ENCODE measurements at regions not wholly inside any gene's neighbourhood (a gene's known extent, or its start where the extent isn't known, plus 50 kb on each side); places are given as distances from the start of the nearest gene placed in this dataset.

- Histone ChIP-seq H4K5ac (ENCODE audit: low read length) (no peak overlapping the region), H3K79me1 (ENCODE audit: low read length) (no peaks in the 10 kb centered on the region), H3K18ac (ENCODE audit: low read length) (no peak overlapping the region), H3K56ac (ENCODE audit: low read length) (no peak overlapping the region), H3K27me3 (ENCODE audit: insufficient read depth, low read length, poor library complexity) (no peaks in the 10 kb centered on the region), H2BK120ac (ENCODE audit: low read depth, low read length) (no peak overlapping the region), H3K4ac (ENCODE audit: low read depth, low read length) (no peak overlapping the region), H3K4me2 (ENCODE audit: low read length) (no peak overlapping the region), H4K8ac (ENCODE audit: low read depth, low read length) (no peak overlapping the region), H2AK5ac (ENCODE audit: low read length) (no peak overlapping the region), H3K79me2 (ENCODE audit: control insufficient read depth, insufficient read depth, low read length) (no peaks in the 10 kb centered on the region), H3K36me3 (ENCODE audit: control insufficient read depth, insufficient read depth, low read length) (no peaks in the 10 kb centered on the region), H3K23ac (ENCODE audit: low read length) (no peak overlapping the region), H3K27ac (ENCODE audit: low read depth, low read length) (no peak overlapping the region), H2BK5ac (ENCODE audit: low read length) (no peak overlapping the region), H3K4me3 (ENCODE audit: low read length) (no peak overlapping the region), H2BK15ac (replicated peaks; ENCODE audit: low read depth) (no peak overlapping the region), H3K4me1 (ENCODE audit: control insufficient read depth, low read depth, low read length) (no peaks in the 10 kb centered on the region), H3K9ac (ENCODE audit: low read length) (no peak overlapping the region)
- no peak for DNase-seq
- WGBS (ENCODE audit: extremely low coverage, insufficient coverage, low lambda C conversion rate) = no CpG with 5 or more reads among the region's 21 CpGs
Observed at GRCh38 chr2:594297-594949, 82.8 kb downstream of the TMEM18 start.

DNA sequence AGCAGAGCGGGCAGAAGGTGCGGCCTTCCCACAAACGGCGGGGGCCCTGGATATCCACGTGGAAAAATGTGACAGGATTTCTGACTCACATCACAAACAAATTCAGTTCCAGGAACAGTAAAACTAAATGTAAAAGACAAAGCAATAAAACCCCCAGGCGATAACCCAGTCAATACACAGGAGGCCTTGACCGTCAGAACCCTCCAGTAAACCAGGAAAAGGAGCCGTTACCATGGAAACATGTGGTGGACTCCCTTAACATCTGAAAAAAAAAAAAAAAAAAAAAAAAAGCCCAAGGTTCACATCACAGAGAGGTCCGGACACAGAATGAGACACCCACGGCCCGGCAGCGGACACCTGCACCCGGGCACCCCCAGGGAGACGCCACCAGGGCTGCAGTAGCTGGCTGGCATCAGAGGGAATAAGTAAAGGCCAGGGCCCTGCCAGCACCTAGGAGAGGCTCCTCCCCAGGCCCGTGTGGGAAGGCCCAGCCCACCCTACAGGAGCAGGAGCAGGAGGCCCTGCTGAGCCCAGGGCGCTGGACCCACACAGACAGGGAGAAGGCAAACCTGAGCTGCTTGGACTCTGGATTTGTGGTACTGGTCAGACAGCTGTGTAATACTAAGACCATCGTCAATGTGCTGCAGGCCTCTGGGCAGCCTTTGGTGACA is 83.7 kb downstream of the TMEM18 start:
- Histone ChIP-seq H3K4me1 (ENCODE audit: control insufficient read depth, low read depth, low read length) (no peaks in the 10 kb centered on the region), H4K5ac (ENCODE audit: low read length) (no peak overlapping the region), H2BK5ac (ENCODE audit: low read length) (no peak overlapping the region), H2BK120ac (ENCODE audit: low read depth, low read length) (no peak overlapping the region), H3K18ac (ENCODE audit: low read length) (no peak overlapping the region), H3K4me3 (ENCODE audit: low read length) (no peak overlapping the region), H3K27me3 (ENCODE audit: insufficient read depth, low read length, poor library complexity) (no peaks in the 10 kb centered on the region), H3K36me3 (ENCODE audit: control insufficient read depth, insufficient read depth, low read length) (no peaks in the 10 kb centered on the region), H3K4me2 (ENCODE audit: low read length) (no peak overlapping the region), H3K79me2 (ENCODE audit: control insufficient read depth, insufficient read depth, low read length) (no peaks in the 10 kb centered on the region), H2AK5ac (ENCODE audit: low read length) (no peak overlapping the region), H3K9ac (ENCODE audit: low read length) (no peak overlapping the region), H3K79me1 (ENCODE audit: low read length) (no peaks in the 10 kb centered on the region), H3K27ac (ENCODE audit: low read depth, low read length) (no peak overlapping the region), H3K56ac (ENCODE audit: low read length) (no peak overlapping the region), H4K8ac (ENCODE audit: low read depth, low read length) (no peak overlapping the region), H2BK15ac (replicated peaks; ENCODE audit: low read depth) (no peak overlapping the region), H3K23ac (ENCODE audit: low read length) (no peak overlapping the region), H3K4ac (ENCODE audit: low read depth, low read length) (no peak overlapping the region)
- WGBS (ENCODE audit: extremely low coverage, insufficient coverage, low lambda C conversion rate) = no CpG with 5 or more reads among the region's 17 CpGs
- DNase-seq = no peak

DNA sequence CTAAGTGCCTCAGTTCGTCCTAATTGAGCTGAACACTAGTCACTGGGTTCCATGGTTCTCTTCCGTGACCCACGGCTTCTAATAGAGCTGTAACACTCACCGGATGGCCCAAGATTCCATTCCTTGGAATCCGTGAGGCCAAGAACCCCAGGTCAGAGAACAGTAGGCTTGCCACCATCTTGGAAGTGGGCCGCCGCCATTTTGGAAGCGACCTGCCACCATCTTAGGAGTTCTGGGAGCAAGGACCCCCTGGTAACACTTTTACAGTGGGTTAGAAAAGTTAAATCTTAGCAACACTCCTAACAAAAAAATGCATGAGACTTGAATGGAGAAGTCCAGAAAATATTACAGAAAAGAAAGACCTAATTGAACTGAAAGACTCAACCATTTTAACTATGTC is 84.5 kb downstream of the TMEM18 start:
- H3K27me3 ChIP-seq (ENCODE audit: insufficient read depth, low read length, poor library complexity) = no peaks in the 10 kb centered on the region
- no peak overlapping the region for H3K4me2 ChIP-seq (ENCODE audit: low read length)
- H3K4me1 ChIP-seq (ENCODE audit: control insufficient read depth, low read depth, low read length) = no peaks in the 10 kb centered on the region
- WGBS (ENCODE audit: extremely low coverage, insufficient coverage, low lambda C conversion rate) = no CpG with 5 or more reads among the region's 8 CpGs
- no peak overlapping the region for H2BK5ac ChIP-seq (ENCODE audit: low read length)
- no peak overlapping the region for H3K56ac ChIP-seq (ENCODE audit: low read length)
- H3K9ac ChIP-seq (ENCODE audit: low read length) = no peak overlapping the region
- no peaks in the 10 kb centered on the region for H3K79me1 ChIP-seq (ENCODE audit: low read length)
- H3K18ac ChIP-seq (ENCODE audit: low read length) = no peak overlapping the region
- no peaks in the 10 kb centered on the region for H3K36me3 ChIP-seq (ENCODE audit: control insufficient read depth, insufficient read depth, low read length)
- no peak overlapping the region for H3K27ac ChIP-seq (ENCODE audit: low read depth, low read length)
- H2AK5ac ChIP-seq (ENCODE audit: low read length) = no peak overlapping the region
- no peaks in the 10 kb centered on the region for H3K79me2 ChIP-seq (ENCODE audit: control insufficient read depth, insufficient read depth, low read length)
- H2BK120ac ChIP-seq (ENCODE audit: low read depth, low read length) = no peak overlapping the region
- H2BK15ac ChIP-seq (replicated peaks; ENCODE audit: low read depth) = no peak overlapping the region
- no peak for DNase-seq
- H4K8ac ChIP-seq (ENCODE audit: low read depth, low read length) = no peak overlapping the region
- H3K4ac ChIP-seq (ENCODE audit: low read depth, low read length) = no peak overlapping the region
- no peak overlapping the region for H3K23ac ChIP-seq (ENCODE audit: low read length)
- H3K4me3 ChIP-seq (ENCODE audit: low read length) = no peak overlapping the region
- H4K5ac ChIP-seq (ENCODE audit: low read length) = no peak overlapping the region

GRCh38 chr2:590214-591175 is 86.7 kb downstream of the TMEM18 start:
- no peak overlapping the region for H2AK5ac ChIP-seq (ENCODE audit: low read length)
- H3K27me3 ChIP-seq (ENCODE audit: insufficient read depth, low read length, poor library complexity) = no peaks in the 10 kb centered on the region
- WGBS (ENCODE audit: extremely low coverage, insufficient coverage, low lambda C conversion rate) = no CpG with 5 or more reads among the region's 19 CpGs
- no peak overlapping the region for H2BK15ac ChIP-seq (replicated peaks; ENCODE audit: low read depth)
- no peak overlapping the region for H3K4ac ChIP-seq (ENCODE audit: low read depth, low read length)
- no peak overlapping the region for H3K9ac ChIP-seq (ENCODE audit: low read length)
- no peaks in the 10 kb centered on the region for H3K4me1 ChIP-seq (ENCODE audit: control insufficient read depth, low read depth, low read length)
- no peaks in the 10 kb centered on the region for H3K36me3 ChIP-seq (ENCODE audit: control insufficient read depth, insufficient read depth, low read length)
- H3K79me1 ChIP-seq (ENCODE audit: low read length) = no peaks in the 10 kb centered on the region
- H3K18ac ChIP-seq (ENCODE audit: low read length) = no peak overlapping the region
- no peak overlapping the region for H2BK5ac ChIP-seq (ENCODE audit: low read length)
- H3K4me2 ChIP-seq (ENCODE audit: low read length) = no peak overlapping the region
- H4K8ac ChIP-seq (ENCODE audit: low read depth, low read length) = no peak overlapping the region
- H3K56ac ChIP-seq (ENCODE audit: low read length) = no peak overlapping the region
- H3K23ac ChIP-seq (ENCODE audit: low read length) = no peak overlapping the region
- no peak for DNase-seq
- no peak overlapping the region for H2BK120ac ChIP-seq (ENCODE audit: low read depth, low read length)
- no peak overlapping the region for H3K27ac ChIP-seq (ENCODE audit: low read depth, low read length)
- no peaks in the 10 kb centered on the region for H3K79me2 ChIP-seq (ENCODE audit: control insufficient read depth, insufficient read depth, low read length)
- no peak overlapping the region for H3K4me3 ChIP-seq (ENCODE audit: low read length)
- H4K5ac ChIP-seq (ENCODE audit: low read length) = no peak overlapping the region

- no CpG with 5 or more reads among the region's 10 CpGs for WGBS (ENCODE audit: extremely low coverage, insufficient coverage, low lambda C conversion rate)
- Histone ChIP-seq H3K18ac (ENCODE audit: low read length) (no peak overlapping the region), H2AK5ac (ENCODE audit: low read length) (no peak overlapping the region), H3K23ac (ENCODE audit: low read length) (no peak overlapping the region), H2BK15ac (replicated peaks; ENCODE audit: low read depth) (no peak overlapping the region), H3K27ac (ENCODE audit: low read depth, low read length) (no peak overlapping the region), H3K79me1 (ENCODE audit: low read length) (no peaks in the 10 kb centered on the region), H4K5ac (ENCODE audit: low read length) (no peak overlapping the region), H4K8ac (ENCODE audit: low read depth, low read length) (no peak overlapping the region), H2BK5ac (ENCODE audit: low read length) (no peak overlapping the region), H3K36me3 (ENCODE audit: control insufficient read depth, insufficient read depth, low read length) (no peaks in the 10 kb centered on the region), H3K9ac (ENCODE audit: low read length) (no peak overlapping the region), H3K4me2 (ENCODE audit: low read length) (no peak overlapping the region), H3K27me3 (ENCODE audit: insufficient read depth, low read length, poor library complexity) (no peaks in the 10 kb centered on the region), H2BK120ac (ENCODE audit: low read depth, low read length) (no peak overlapping the region), H3K79me2 (ENCODE audit: control insufficient read depth, insufficient read depth, low read length) (no peaks in the 10 kb centered on the region), H3K4ac (ENCODE audit: low read depth, low read length) (no peak overlapping the region), H3K56ac (ENCODE audit: low read length) (no peak overlapping the region), H3K4me3 (ENCODE audit: low read length) (no peak overlapping the region), H3K4me1 (ENCODE audit: control insufficient read depth, low read depth, low read length) (no peaks in the 10 kb centered on the region)
- peak; percentile 31 for DNase-seq
Observed at GRCh38 chr2:589281-590130, 87.7 kb downstream of the TMEM18 start.

Data from mesendoderm (in vitro differentiated cells).